HG02884 (cell line): ENCODE measurements at regions not wholly inside any gene's neighbourhood (a gene's known extent, or its start where the extent isn't known, plus 50 kb on each side); places are given as distances from the start of the nearest gene placed in this dataset.

Experiments
- ATAC-seq: cut with Tn5 transposase; IDR thresholded peaks from one replicate; pipeline ENCODE4 v1.9.1; 2021; ENCODE audit warnings: mild to moderate bottlenecking, moderate library complexity; ENCODE audit not compliant: unreplicated experiment

GRCh38 chr3:118544458-118544857, 490.2 kb downstream of the IGSF11 start:
- no peak for ATAC-seq

GRCh38 chr3:118548434-118548833, 486.2 kb downstream of the IGSF11 start:
- no peak for ATAC-seq

GRCh38 chr3:118550122-118550521, 484.5 kb downstream of the IGSF11 start:
- ATAC-seq: no peak

GRCh38 chr3:118550556-118550955, 484.1 kb downstream of the IGSF11 start:
- ATAC-seq: no peak

- no peak for ATAC-seq
Observed at GRCh38 chr3:118554148-118554838, 480.4 kb downstream of the IGSF11 start.

- ATAC-seq: no peak
Observed at GRCh38 chr3:118556983-118557382, 477.7 kb downstream of the IGSF11 start.

GRCh38 chr3:118557513-118557912, 477.1 kb downstream of the IGSF11 start:
- ATAC-seq: no peak

GRCh38 chr3:118559286-118559685, 475.4 kb downstream of the IGSF11 start:
- ATAC-seq: no peak

- ATAC-seq: no peak
Observed at GRCh38 chr3:118564800-118565199, 469.8 kb downstream of the IGSF11 start.

GRCh38 chr3:118573912-118574311, 460.7 kb downstream of the IGSF11 start:
- ATAC-seq: no peak

GRCh38 chr3:118577055-118577777, 457.4 kb downstream of the IGSF11 start:
- ATAC-seq: no peak

- no peak for ATAC-seq
Observed at GRCh38 chr3:118578559-118578958, 456.1 kb downstream of the IGSF11 start.

GRCh38 chr3:118587037-118587741, 447.5 kb downstream of the IGSF11 start:
- ATAC-seq: no peak

GRCh38 chr3:118587847-118588246, 446.8 kb downstream of the IGSF11 start:
- ATAC-seq: no peak

- ATAC-seq: no peak
Observed at GRCh38 chr3:118593277-118593670, 441.4 kb downstream of the IGSF11 start.

- ATAC-seq: no peak
Observed at GRCh38 chr3:118597184-118597583, 437.5 kb downstream of the IGSF11 start.

- ATAC-seq: no peak
Observed at GRCh38 chr3:118607915-118608820, 426.5 kb downstream of the IGSF11 start.

- no peak for ATAC-seq
Observed at GRCh38 chr3:118618247-118619040, 416.2 kb downstream of the IGSF11 start.

GRCh38 chr3:118626453-118626852, 408.2 kb downstream of the IGSF11 start:
- ATAC-seq: no peak

- peak; percentile 97 for ATAC-seq
Observed at GRCh38 chr3:118628704-118629341, 405.8 kb downstream of the IGSF11 start.
